C4-2B (cell line): ENCODE measurements at regions not wholly inside any gene's neighbourhood (a gene's known extent, or its start where the extent isn't known, plus 50 kb on each side); places are given as distances from the start of the nearest gene placed in this dataset.

Experiments used
- H3K27ac ChIP-seq: fragments of 450-650 bp; 2 replicates; pipeline ENCODE4 v1.5.1; 2017
- CTCF ChIP-seq: fragments of 450-650 bp; conservative IDR thresholded peaks from 2 replicates; pipeline ENCODE4 v1.5.1; 2017; ENCODE audit warnings: mild to moderate bottlenecking
- ZFX ChIP-seq: fragments of 450-650 bp; IDR thresholded peaks from 2 replicates; pipeline ENCODE4 v1.6.1; 2017

GRCh38 chrX:22934640-22935039, 65.1 kb upstream of the DDX53 start:
- no peak for TF ChIP-seq ZFX
- TF ChIP-seq CTCF, result no peak
- no peak overlapping the region for H3K27ac ChIP-seq

- TF ChIP-seq CTCF, result no peak
- H3K27ac ChIP-seq, result no peak overlapping the region
These were observed 54.8 kb upstream of the DDX53 start for GRCh38 chrX:22944945-22945344.
